ENCODE measurements at regions not wholly inside any gene's neighbourhood (a gene's known extent, or its start where the extent isn't known, plus 50 kb on each side); places are given as distances from the start of the nearest gene placed in this dataset.

- Histone ChIP-seq H3K27me3 (replicated peaks in 1 of 4; ENCODE audit: control insufficient read depth in 3 of 4, extremely low read depth in 1 of 4, insufficient read depth in 3 of 4, low read length in 3 of 4) (no peaks in the 10 kb centered on the region), H3K4me2 (ENCODE audit: insufficient read depth in 1 of 2, low read depth in 2 of 2, low read length in 2 of 2) (no peak overlapping the region), H3K14ac (ENCODE audit: insufficient read length) (no peak overlapping the region), H2BK15ac (ENCODE audit: low read length) (no peak overlapping the region), H2BK120ac (replicated peaks; ENCODE audit: low read depth, low read length) (no peak overlapping the region), H3K36me3 (ENCODE audit: control insufficient read depth in 2 of 4, insufficient read depth in 4 of 4, low read length in 3 of 4) (no peaks in the 10 kb centered on the region), H3K79me2 (ENCODE audit: control insufficient read depth in 1 of 2, insufficient read depth in 2 of 2, low read length in 2 of 2) (no peaks in the 10 kb centered on the region), H3K27ac (ENCODE audit: low read depth, low read length) (no peak overlapping the region), H3K4ac (replicated peaks; ENCODE audit: insufficient read length, low read depth, low read length) (no peak overlapping the region), H4K8ac (ENCODE audit: extremely low read depth, insufficient read depth, low read length) (no peak overlapping the region), H4K5ac (ENCODE audit: insufficient read length, low read depth, low read length) (no peak overlapping the region), H2BK12ac (ENCODE audit: low read depth, low read length) (no peak overlapping the region), H3K56ac (replicated peaks; ENCODE audit: insufficient read length, low read depth, low read length) (no peak overlapping the region), H4K20me1 (replicated peaks in 1 of 2; ENCODE audit: control insufficient read depth in 1 of 2, insufficient read depth in 2 of 2, low read length in 2 of 2) (no peaks in the 10 kb centered on the region), H4K91ac (replicated peaks; ENCODE audit: insufficient read length, low read length) (no peak overlapping the region), H3K79me1 (ENCODE audit: low read depth, low read length) (no peaks in the 10 kb centered on the region), H2AFZ (ENCODE audit: low read length) (no peak overlapping the region), H3K9ac (replicated peaks in 1 of 4; ENCODE audit: extremely low read depth in 1 of 4, low read depth in 3 of 4, low read length in 3 of 4) (no peak overlapping the region), H3K9me3 (ENCODE audit: insufficient read depth in 2 of 2, low read depth in 1 of 2, low read length in 1 of 2) (peaks cover 8 to 10% of the 10 kb centered on the region in 2 experiments; a peak in 3 of 4 replicates), H3K23ac (ENCODE audit: insufficient read length) (no peak overlapping the region), H3K23me2 (ENCODE audit: low read depth, low read length) (no peaks in the 10 kb centered on the region), H3K4me1 (replicated peaks in 1 of 4; ENCODE audit: control insufficient read depth in 3 of 4, insufficient read depth in 4 of 4, low read length in 3 of 4) (no peaks in the 10 kb centered on the region), H2AK5ac (ENCODE audit: low read depth, low read length) (no peak overlapping the region), H2BK20ac (ENCODE audit: low read length) (no peak overlapping the region), H2BK5ac (ENCODE audit: low read depth, low read length) (no peak overlapping the region), H3K4me3 (ENCODE audit: extremely low read depth in 1 of 4, insufficient read depth in 2 of 4, low read depth in 3 of 4, low read length in 4 of 4) (no peak overlapping the region), H3K18ac (ENCODE audit: extremely low read depth, low read length) (no peak overlapping the region)
- CTCF ChIA-PET (ENCODE audit: partially characterized antibody) = no interaction called here
- 83% methylated on average over 3 of the region's 6 CpGs; no CpG with 5 or more reads in 1 of the 2 experiments for WGBS, 2 experiments (ENCODE audit: extremely low coverage in 1 of 2, insufficient coverage in 1 of 2, insufficient read length in 1 of 2, insufficient replicate concordance in 2 of 2, low coverage in 1 of 2, low lambda C conversion rate in 2 of 2, missing lambda C conversion rate in 1 of 2)
- FAIRE-seq (no peak), DNase-seq (ENCODE audit: low read depth in 1 of 2, low spot score in 2 of 2) (no peak)
- POLR2A ChIA-PET (ENCODE audit: partially characterized antibody) = no interaction called here
- TF ChIP-seq EGR1 (IDR thresholded peaks at IDR 0.05; ENCODE audit: borderline replicate concordance, low read depth, low read length) = no peak
- no peak for TF ChIP-seq KDM5A (IDR thresholded peaks at IDR 0.05; ENCODE audit: low read length)
- TF ChIP-seq SRF (IDR thresholded peaks at IDR 0.05; ENCODE audit: low read depth, low read length) = no peak
- no peak for TF ChIP-seq HDAC6 (IDR thresholded peaks at IDR 0.05; ENCODE audit: low read depth, low read length)
- no peak for TF ChIP-seq RBBP5 (IDR thresholded peaks at IDR 0.05; ENCODE audit: borderline replicate concordance, low read depth, low read length)
Observed at GRCh38 chr15:44861917-44862316, 94.6 kb upstream of the TERB2 start.

All from H1 (cell line).